HG03095 (cell line): ENCODE measurements at regions not wholly inside any gene's neighbourhood (a gene's known extent, or its start where the extent isn't known, plus 50 kb on each side); places are given as distances from the start of the nearest gene placed in this dataset.

Experiments
- ATAC-seq: cut with Tn5 transposase; IDR thresholded peaks from one replicate; pipeline ENCODE4 v1.9.1; 2021; ENCODE audit warnings: moderate library complexity; ENCODE audit not compliant: unreplicated experiment

DNA sequence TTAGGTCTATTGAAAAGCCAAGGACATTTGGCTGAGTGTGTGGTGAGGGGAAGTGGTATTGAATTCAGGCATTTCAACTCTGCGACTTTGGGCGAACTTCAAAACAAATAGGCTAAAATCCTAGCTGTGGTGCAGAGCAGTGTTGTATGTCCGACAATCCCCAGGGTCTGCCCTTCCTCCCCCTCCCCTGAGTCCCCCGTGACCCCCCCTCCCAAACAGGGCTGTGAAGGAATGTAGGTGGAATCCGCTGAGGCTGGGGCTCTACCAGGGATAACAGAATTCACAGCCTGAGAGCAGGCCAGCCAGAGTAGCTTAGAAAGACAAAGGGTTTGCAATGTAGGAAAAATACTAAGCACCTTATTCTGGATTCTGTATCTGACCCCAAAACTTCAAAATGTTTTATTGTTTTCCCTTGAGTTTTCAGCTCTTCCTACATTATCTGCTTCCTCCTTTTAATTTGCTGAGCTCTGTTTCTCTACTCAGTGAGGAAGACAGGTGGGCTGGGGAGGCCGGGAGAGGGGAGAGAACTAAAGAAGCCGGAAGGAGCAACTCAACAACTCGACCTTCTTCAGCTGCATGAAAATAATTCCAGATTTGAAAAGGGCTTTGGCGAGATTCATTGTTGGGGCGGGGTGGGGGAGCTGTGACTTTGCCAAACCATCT, 315.2 kb downstream of the BLID start:
- no peak for ATAC-seq

DNA sequence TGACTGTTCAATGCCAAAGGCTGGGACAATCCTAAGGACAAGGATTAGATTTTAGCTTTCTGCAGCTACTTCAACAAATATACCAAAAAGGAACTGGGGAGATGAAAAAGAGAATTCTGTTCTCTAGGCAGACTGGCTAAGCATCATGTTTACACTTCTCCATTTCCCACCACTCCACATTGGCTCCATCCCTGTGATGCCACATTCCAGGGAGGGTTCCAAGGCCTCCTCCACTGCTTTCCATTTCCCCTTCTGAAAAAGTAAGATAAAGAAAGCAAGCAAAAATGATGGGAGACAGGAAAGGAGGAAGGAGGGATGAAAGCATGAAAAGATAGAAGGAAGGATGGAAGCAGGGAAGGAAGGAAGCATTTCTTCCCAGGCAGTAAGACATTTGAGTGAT, 315.8 kb downstream of the BLID start:
- no peak for ATAC-seq

DNA sequence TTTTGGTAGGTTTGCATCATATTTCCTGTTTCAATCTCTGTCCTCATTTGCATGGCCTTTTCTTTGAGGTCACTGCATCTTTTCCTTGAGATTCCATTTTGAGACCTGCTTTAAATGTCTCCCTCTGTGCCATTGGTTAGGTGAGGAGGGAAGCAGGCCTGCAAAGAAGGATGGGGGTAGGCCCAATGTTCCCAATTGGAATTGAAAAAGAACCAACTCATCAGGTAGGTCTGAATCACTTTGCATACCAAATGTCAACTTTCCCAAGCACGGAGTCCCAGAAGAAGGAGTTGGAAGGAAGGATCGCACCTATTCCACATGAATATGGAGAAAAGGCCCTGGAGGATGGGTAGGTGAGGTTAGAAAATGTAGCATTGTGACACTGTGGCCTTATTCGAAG, 318.5 kb downstream of the BLID start:
- ATAC-seq, result no peak

DNA sequence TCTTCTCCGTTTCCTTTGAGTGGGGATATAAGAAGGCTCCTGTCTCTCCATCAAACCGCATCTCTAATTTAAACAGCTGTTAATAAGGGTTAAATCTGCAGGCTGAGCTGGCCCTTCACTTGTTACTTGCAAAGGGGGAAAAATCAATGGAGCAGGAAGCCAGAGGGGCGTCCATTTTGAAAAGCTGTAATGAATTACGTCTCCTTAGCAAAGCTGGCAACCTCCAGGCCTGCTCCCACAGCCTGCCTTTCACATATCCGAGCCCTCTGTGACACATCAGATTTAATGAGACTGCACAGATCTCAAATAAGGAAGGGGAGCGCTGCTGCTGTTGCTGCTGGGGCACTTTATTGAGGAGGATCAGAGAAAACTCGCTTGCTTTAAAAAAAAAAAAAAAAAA, 320.8 kb downstream of the BLID start:
- no peak for ATAC-seq

DNA sequence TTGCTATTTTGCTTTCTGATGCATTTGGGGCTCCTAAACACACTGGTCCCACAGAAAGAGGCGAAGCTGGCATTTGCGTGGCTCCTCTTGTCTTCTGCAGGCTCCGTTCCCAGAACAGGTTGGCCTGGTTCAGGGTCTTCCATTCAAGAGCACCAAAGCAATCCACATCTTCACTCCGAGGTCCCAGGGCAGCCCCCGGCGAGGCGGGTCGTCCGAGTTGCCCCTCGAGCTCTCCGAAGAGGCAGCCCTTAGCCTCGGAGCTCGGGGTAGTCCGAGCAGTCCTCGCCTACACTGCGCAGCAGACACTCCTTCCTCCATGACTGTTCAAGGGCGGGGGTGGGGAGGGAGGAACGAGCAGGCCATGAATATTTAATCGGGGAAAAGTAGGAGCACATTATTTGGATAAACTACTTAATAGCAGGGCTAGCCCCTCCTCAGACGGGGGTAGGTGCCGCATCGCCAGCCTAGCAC, 321.3 kb downstream of the BLID start:
- ATAC-seq, result no peak

DNA sequence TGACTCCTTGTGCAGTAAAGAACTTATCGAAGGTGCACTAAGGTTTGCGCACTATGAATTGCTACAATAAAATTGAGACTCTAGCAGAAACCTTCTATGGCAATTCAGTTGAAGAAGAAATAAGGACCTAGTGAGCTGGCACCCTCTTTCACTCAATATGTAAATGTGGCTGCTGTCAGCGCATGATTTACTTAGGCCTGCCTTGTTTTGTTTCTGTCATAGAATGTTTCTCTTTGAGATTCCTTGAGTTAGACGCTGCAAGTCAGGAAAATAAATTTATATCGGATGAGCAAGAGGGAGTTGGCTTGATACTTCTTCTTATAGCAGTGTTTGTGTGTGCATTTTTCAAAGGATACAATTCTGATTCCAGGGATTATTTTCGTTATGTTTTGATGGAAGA, 322.1 kb downstream of the BLID start:
- ATAC-seq, result no peak

DNA sequence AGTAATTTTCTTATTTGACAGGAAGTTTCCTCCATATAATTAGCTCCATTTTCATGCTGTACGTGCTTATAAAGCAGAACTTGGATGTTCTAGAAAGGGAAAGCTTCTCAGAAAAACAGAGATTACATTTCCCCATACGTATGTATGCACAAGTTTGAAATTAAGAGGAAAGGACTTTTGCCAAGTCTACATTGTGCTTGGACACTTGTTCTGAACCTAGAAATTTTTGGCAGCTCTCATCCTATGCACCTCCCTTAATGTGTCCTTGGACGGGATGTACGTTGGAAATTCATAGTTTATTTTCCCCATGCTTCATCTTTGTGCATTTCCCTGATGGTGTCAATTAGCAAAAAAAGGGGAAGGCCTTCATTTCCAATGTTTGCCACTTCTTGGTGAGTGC, 322.7 kb downstream of the BLID start:
- ATAC-seq, result no peak

DNA sequence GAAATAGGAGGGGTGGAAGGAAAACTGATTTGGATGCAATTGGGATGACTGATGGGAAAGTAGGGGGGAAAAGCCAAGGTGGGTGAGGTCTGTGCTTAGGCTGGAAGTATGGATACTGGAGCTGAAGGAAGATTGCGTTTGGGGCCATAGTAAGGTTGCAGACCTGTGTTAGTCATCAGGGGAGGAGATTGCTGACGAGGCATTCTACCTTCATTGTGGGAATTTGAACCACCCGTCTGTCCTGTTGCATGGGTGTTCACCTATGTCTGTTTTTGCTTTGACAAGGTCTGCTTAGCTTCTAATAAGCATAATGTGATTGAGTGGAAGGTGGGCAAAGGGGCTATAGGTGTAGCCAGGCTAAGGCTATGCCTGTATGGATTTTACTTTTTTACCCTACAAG, 323.8 kb downstream of the BLID start:
- ATAC-seq, result no peak

DNA sequence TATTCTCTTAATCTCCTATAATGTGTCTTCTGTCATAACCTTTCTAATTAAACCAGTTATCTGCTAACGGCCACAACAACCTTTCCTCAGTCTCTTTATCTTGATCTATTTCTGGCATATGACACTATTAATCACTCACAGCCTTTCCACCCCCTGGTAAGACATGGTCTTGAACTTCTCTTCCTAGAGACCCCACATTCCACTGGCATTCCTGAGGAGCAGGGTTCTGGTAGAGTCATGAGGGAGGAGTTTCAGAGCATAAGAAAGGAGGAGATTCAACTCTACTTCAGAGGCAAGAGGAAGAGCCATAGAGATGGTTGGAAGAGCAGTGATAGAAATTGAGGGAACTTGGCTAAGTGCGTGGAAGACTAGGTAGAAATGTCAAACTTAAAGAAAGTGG, 325.6 kb downstream of the BLID start:
- no peak for ATAC-seq

DNA sequence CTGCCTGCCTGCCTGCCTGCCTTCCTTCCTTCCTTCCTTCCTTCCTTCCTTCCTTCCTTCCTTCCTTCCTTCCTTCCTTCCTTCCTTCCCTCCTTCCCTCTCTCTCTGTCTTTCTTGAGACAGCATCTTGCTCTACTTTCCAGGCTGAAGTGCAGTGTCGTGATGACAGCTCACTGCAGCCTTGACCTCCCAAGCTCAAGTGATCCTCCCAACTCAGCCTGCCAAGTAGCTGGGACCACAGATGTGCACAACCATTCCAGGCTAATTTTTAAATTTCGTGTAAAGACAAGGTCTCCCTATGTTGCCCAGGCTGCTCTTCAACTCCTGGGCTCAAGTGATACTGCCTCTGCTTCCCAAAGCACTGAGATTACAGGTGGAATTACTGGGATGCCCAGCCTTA, 328.2 kb upstream of the SORL1-AS1 start:
- ATAC-seq, result no peak

DNA sequence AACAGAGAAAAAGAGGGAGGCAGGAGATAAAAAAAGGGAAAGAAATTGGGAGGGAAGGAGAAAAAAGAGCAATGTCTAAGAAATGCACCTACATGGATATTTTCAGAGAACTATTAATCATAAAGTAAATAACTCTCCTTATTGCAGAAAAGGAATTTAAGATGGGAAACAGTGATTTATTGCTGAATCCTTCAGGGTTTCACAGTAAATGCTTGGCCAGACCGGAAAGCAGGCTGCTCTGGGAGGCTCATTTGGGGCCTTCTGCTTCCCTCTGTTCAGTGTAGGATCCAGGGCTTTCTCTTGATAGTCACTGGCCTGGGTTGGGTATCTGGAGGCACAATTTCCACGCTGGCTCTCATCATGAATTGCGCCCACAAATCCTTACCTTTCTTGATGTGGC, 324.3 kb upstream of the SORL1-AS1 start:
- ATAC-seq, result no peak

DNA sequence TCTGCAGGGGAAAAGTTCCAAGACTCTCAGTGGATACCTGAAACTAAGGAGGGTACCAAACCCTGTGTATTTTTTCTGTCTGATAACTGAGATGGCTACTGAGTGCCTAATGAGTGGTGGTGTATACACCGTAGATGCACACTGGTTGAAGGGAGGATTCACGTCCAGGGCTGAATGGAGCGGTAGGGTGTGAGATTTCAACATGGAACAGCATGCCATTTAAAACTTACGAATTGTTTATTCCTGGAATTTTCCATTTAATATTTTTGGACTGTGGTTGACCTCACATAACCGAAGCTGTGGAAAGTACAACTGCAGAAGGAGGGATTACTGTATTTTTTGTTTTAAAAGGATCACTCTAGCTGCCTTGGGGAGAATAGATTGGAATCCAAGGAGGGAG, 322.5 kb upstream of the SORL1-AS1 start:
- ATAC-seq, result no peak

DNA sequence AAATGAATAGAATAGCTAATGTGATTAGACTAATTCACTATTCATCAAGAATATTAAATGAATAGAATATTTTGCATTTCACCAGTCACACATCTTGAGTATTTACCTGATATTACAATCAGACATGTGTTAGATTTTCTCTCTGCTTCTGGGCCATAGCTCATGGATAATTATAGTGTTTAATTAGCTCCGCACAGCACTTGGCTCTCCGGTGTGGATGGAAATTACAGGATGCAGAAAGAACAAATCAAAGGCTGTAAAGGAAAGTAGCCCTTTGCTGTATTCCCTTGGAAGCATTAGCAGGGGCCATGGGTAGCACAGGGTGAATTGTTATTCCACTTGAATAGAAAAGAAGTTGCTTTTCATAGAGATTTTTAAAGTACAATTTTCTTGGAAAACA, 320.3 kb upstream of the SORL1-AS1 start:
- ATAC-seq, result no peak

DNA sequence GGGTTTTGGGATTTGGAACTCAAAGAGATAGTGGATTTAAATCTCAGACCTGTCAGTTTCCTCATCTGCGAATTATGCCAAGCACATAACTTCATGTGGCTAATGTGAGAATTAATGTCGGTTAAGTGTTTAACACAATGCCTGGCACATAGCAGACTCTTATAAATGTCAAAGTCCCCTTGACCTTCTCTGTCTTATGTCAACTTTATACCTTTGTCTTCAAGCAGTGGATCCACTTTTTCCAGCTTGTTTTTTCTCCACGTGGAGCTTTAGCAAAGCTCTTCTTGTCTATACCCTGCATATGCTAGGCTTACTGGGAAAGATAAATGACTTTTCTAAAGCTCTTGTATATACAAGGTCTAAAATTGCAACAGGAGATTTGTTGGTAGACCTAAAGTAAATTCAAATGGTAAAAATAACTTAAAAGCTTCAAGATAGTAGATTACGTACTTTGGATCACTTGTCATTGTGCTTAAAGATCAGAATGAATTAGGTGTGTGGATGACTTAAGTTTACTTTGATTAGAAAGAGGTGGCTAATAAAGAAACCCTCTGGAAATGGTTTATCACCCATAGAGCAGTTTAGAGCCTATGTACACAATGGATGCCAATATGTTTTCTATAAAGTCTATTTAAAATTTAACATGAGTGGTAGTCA, 318.3 kb upstream of the SORL1-AS1 start:
- no peak for ATAC-seq

DNA sequence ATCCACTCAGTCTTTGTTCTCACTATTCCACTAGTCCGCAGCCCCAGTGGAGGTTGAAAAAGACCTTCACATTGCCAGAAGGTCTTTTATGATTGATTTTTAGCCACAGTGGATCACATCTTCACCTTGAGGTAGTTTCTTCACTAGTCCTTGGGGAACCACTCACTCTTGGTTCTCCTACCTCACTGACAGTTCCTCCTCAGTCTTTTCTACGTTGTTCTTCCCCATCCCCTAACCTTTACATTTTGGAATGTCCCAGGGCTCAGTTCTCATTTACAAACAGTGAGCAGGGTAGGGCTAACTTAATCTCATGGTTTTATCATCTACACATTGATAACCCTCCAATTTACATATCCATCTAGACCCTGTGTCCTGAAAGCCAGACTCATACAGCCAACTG, 316.4 kb upstream of the SORL1-AS1 start:
- ATAC-seq, result no peak

DNA sequence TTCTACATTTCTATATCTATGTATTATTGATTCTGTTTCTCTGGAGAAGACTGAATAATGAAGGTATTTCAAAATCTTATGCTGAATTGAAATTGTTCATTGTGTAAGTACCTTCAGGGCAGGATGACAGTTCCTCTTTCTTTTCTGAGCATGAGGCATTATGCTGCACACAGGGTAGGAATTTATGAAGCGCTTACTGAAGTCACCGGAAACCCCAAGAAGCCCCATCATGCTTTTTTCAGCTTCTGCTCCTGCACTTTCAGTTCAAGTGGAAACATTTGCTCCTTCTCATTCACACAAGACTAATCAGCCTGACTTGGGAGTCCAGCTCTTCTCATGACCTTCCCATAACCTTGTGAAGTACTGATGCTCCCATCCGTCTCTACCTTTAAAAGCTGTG, 314.7 kb upstream of the SORL1-AS1 start:
- ATAC-seq, result peak; percentile 85

DNA sequence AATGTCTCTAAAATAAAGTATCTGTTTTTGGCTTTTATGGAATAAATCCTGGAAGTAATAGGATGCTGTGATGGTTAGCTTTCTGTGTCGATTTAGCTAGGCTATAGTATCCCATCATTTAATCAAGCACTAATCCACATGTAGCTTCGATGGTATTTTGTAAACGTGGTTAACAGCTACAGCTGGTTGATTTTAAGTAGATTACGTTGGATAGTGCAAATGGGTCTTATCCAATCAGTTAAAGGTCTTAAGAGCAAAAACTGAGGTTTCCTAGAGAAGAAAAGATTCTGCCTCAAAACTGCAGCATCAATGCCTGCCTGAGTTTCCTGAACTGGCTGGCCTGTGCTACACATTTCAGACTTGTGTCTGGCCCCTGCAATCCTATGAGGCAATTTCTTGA, 314.2 kb upstream of the SORL1-AS1 start:
- ATAC-seq, result peak; percentile 5

DNA sequence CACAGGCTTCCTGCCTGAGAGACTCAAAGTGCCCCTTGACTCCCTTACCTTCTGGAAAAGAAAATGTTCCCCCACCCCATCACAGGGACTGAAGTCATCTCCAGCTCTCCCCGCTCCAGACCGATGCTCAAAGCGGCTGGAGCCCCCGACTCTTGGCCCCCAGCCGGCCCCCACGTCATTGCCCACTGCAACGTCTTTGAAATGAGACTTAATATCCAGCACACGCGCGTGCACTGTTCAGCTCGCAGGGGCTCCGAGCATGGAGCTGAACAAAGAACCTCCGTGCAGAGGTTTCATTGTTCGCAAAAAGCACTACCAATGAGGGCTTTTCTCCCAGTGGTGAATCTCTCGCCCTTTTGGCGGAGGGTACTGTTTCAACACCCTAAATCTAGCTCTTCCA, 313.4 kb upstream of the SORL1-AS1 start:
- ATAC-seq, result no peak

DNA sequence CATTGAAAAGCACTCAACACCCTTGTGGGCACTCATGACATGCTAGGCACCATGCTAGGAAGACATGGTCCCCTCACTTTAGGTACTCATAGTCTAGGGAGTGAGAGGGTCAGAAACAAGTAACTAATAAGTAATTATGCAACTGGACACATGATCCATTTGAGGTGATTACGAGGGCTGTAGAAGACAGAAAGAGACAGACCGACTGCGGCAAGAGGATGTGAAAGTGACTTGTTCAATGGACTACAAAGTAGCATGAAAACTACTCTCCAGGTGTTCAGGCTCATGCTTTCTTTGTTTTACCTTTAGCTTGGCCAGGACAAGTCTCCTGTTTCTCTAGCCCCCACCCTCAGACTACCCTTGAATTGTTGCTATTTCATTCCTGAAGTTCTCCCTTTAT, 310.8 kb upstream of the SORL1-AS1 start:
- peak; percentile 77 for ATAC-seq

DNA sequence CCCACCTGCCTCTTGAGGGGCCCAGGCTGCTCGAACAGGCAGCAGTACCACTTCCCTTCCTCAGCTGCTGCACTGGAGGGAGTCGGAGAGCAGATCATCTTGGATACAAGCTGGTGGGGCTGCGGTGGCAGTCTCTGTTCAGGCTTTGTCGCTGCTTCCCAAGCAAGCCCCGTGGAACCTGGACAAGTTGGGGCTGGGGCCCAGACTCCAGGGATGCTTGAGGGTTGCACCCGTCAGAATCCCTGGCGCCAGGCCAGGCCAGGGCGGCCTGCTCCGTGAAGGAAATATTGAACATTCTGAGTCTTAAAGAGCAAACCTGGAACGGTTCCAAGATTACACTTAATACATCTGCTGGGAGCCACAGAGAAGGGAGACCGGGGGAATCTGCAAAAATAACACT, 310.1 kb upstream of the SORL1-AS1 start:
- ATAC-seq, result no peak

DNA sequence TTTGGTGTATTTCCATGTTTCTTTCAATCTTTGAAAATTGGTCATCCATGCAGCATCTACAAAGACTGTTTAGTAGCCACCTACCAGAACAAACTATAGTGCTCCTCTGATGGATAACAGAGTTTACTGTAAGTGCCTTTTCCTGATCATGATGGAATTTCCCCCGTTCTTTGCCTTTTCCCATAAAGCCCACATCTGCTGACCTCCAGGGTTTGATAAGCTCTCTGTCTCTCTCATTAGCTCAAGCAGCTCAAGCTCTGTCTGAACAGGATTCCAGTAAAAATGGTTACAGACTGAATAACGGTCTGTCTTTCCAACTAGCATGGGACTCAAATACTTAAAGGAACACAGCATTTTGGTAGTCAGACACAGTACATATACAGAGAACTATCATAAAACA, 308.4 kb upstream of the SORL1-AS1 start:
- no peak for ATAC-seq

DNA sequence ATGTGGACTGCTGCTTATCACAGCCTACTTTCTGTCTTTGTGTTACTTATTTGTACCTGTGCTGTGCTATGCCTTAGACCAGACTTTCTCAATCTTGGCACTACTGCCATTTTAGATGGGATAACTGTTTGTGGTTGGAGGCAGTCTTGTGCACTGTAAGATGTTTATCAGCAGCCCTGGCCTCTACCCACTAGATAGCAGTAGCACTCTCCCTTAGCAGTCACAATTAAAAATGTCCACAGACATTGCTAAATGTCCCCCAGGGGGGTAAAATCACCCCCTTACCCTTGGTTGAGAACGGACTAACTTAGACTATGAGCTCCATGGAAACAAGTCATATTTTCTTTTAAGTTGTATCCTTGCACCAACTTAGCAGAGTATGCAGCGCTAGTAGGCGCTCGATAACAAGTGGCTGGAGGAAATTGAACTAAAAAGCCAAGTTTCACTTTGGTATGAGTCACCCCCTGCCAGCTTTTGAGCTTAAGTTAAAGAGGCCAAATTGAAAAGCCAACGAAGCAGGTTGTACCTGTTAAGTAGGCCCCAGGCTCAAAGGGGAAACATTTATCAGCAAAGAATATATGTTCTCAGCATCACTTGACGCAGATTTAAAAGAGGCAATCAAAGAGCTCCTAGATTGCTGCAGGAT, 304.8 kb upstream of the SORL1-AS1 start:
- ATAC-seq, result no peak
